HEK293 (cell line): ENCODE measurements at regions not wholly inside any gene's neighbourhood (a gene's known extent, or its start where the extent isn't known, plus 50 kb on each side); places are given as distances from the start of the nearest gene placed in this dataset.

ENCODE experiments used
- ZBTB7A ChIP-seq: fragments of 450-650 bp; formaldehyde crosslinking; IDR thresholded peaks from 2 replicates; pipeline ENCODE4 v1.5.1; 2016; ENCODE audit warnings: low read depth, missing biosample characterization, missing genetic modification characterization
- ZNF114 ChIP-seq: fragments of 450-650 bp; formaldehyde crosslinking; IDR thresholded peaks from 2 replicates; pipeline ENCODE4 v1.5.0; 2017; ENCODE audit warnings: missing biosample characterization, missing genetic modification characterization
- ZNF335 ChIP-seq: fragments of 450-650 bp; formaldehyde crosslinking; conservative IDR thresholded peaks from 2 replicates; pipeline ENCODE4 v1.5.1; 2016; ENCODE audit warnings: missing biosample characterization, missing genetic modification characterization
- ZNF341 ChIP-seq: fragments of 450-650 bp; formaldehyde crosslinking; IDR thresholded peaks from 2 replicates; pipeline ENCODE4; 2016; ENCODE audit warnings: low read depth, missing biosample characterization, missing genetic modification characterization
- ZNF366 ChIP-seq: fragments of 450-650 bp; formaldehyde crosslinking; conservative IDR thresholded peaks from 2 replicates; pipeline ENCODE4 v1.5.1; 2016; ENCODE audit warnings: missing biosample characterization, missing genetic modification characterization
- ZNF398 ChIP-seq: fragments of 450-650 bp; formaldehyde crosslinking; IDR thresholded peaks from 2 replicates; pipeline ENCODE4 v1.5.1; 2017; ENCODE audit warnings: missing biosample characterization, missing genetic modification characterization
- ZNF660 ChIP-seq: fragments of 450-650 bp; IDR thresholded peaks from 2 replicates; pipeline ENCODE4 v1.5.1; 2018; ENCODE audit warnings: missing biosample characterization, mild to moderate bottlenecking, missing genetic modification characterization
- TF ChIP-seq, protein P1 (sequence below): fragments of 450-650 bp; formaldehyde crosslinking; IDR thresholded peaks from 2 replicates; pipeline ENCODE4 v1.5.1; 2016; ENCODE audit warnings: missing biosample characterization, missing genetic modification characterization

DNA sequence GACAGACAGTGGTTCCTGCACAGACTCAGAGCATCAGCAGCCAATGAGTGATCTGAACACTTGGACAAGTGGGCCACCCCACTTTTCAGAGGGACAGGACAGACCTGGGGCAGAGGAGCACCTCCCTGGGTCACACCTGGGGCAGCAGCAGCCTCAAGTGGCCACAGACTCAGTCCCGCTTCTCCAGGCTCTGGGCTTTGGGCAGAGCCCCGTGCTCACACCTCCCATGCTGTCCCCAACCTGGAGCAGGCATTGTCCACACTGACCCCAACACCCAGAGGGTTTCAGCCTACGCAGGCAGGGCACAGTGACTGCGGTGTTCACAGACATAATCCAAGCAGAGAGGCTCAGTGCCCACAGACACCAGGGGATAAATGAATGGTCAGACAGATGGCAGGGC is 135.5 kb upstream of the SFSWAP start:
- TF ChIP-seq, protein P1, sequence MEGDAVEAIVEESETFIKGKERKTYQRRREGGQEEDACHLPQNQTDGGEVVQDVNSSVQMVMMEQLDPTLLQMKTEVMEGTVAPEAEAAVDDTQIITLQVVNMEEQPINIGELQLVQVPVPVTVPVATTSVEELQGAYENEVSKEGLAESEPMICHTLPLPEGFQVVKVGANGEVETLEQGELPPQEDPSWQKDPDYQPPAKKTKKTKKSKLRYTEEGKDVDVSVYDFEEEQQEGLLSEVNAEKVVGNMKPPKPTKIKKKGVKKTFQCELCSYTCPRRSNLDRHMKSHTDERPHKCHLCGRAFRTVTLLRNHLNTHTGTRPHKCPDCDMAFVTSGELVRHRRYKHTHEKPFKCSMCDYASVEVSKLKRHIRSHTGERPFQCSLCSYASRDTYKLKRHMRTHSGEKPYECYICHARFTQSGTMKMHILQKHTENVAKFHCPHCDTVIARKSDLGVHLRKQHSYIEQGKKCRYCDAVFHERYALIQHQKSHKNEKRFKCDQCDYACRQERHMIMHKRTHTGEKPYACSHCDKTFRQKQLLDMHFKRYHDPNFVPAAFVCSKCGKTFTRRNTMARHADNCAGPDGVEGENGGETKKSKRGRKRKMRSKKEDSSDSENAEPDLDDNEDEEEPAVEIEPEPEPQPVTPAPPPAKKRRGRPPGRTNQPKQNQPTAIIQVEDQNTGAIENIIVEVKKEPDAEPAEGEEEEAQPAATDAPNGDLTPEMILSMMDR (tag by site-specific recombination), result no peak
- TF ChIP-seq ZBTB7A (no peak), ZNF398 (tag by site-specific recombination) (no peak), ZNF114 (no peak), ZNF366 (tag by site-specific recombination) (no peak), ZNF335 (tag by site-specific recombination) (no peak), ZNF660 (tag by site-specific recombination) (no peak), ZNF341 (tag by site-specific recombination) (no peak)
